K562 (cell line): ENCODE measurements at regions not wholly inside any gene's neighbourhood (a gene's known extent, or its start where the extent isn't known, plus 50 kb on each side); places are given as distances from the start of the nearest gene placed in this dataset.
A peak's percentile ranks its signal among the peaks of the same experiment; 100 is the strongest.

Experiments
- ATAC-seq: fragments of 200-7000 bp; cut with Tn5 transposase; 3 replicates; pipeline ENCODE4 v1.9.1; 2020; ENCODE audit warnings: moderate library complexity
- BruUV-seq: library from RNA; stranded (reverse); fragments of 400-500 nt; replicated peaks from 2 replicates; lab custom pipeline; 2021; lab: Mats Ljungman, UMichigan
- CTCF ChIA-PET: fragments of 300-600 bp; formaldehyde crosslinking; extraction: SDS; loops from one replicate; lab custom pipeline; 2021; ENCODE audit warnings: low intra/inter-chr PET ratio; lab: Yijun Ruan, JAX
- POLR2A ChIA-PET: fragments of 300-600, 350-650 bp; sonication (Branson Sonifier 250); formaldehyde crosslinking; extraction: SDS; loops from one replicate; lab custom pipeline; 2021; ENCODE audit warnings: antibody characterized with exemption, inconsistent platforms; lab: Yijun Ruan, JAX
- DNase-seq, 4 experiments: peaks; one replicate each; pipeline versions ENCODE4 v3.0.0 to v3.0.0-alpha.2; 2011 to 2018; ENCODE audit warnings: low spot score in 3 of 4, mixed read lengths in 3 of 4; ENCODE audit errors: extremely low read depth in 1 of 4
- FAIRE-seq: peaks from 2 replicates; lab custom pipeline; 2011; peaks lifted over from hg19 to GRCh38; lab: Jason Lieb, UNC
- H2AFZ ChIP-seq: 2 replicates; pipeline ENCODE4 v1.6.0; 2011; ENCODE audit warnings: low read depth, low read length, control low read depth, inconsistent platforms
- H3K27ac ChIP-seq: fragments of 200-600 bp; 3 replicates; pipeline ENCODE4 v1.8.0; 2011; ENCODE audit warnings: low read depth, mild to moderate bottlenecking, control low read depth, inconsistent platforms, low read length, moderate library complexity, mixed read lengths; ENCODE audit errors: extremely low read depth
- H3K27me3 ChIP-seq, 2 experiments: fragments of 300-600 bp in 1 of 2; 2 replicates in 1 of 2; 3 replicates in 1 of 2; pipeline versions ENCODE4 v1.6.0 to v1.8.0; 2011; ENCODE audit warnings: inconsistent platforms in 2 of 2, low read length in 2 of 2, mild to moderate bottlenecking in 1 of 2, mixed read lengths in 1 of 2, moderate library complexity in 1 of 2; ENCODE audit not compliant: control insufficient read depth in 2 of 2, insufficient read depth in 2 of 2
- H3K36me3 ChIP-seq: fragments of 300-600 bp; 3 replicates; pipeline ENCODE4 v1.8.0; 2011; ENCODE audit warnings: mild to moderate bottlenecking, low read length, inconsistent platforms; ENCODE audit not compliant: control insufficient read depth, insufficient read depth
- H3K4me1 ChIP-seq, 2 experiments: fragments of 200-600 bp in 1 of 2; replicated peaks in 1 of 2; 2 replicates in 1 of 2; 3 replicates in 1 of 2; pipeline versions ENCODE4 v1.5.1 to v1.8.0; 2011; ENCODE audit warnings: inconsistent platforms in 2 of 2, low read length in 2 of 2, mild to moderate bottlenecking in 1 of 2, mixed read lengths in 1 of 2, moderate library complexity in 1 of 2; ENCODE audit not compliant: control insufficient read depth in 2 of 2, insufficient read depth in 2 of 2
- H3K4me2 ChIP-seq: 2 replicates; pipeline ENCODE4 v1.6.1; 2011; ENCODE audit warnings: low read length, control low read depth, inconsistent platforms, mixed read lengths; ENCODE audit not compliant: insufficient read depth
- H3K4me3 ChIP-seq: fragments of 200-600 bp; sonication (generic), shearing (Covaris generic); 2 replicates; pipeline ENCODE4 v1.5.1; 2016; ENCODE audit warnings: control low read depth, inconsistent platforms
- H3K79me2 ChIP-seq: fragments of 200-600 bp; 3 replicates; pipeline ENCODE4 v1.8.0; 2011; ENCODE audit warnings: low read length, inconsistent platforms; ENCODE audit not compliant: control insufficient read depth, insufficient read depth
- H3K9ac ChIP-seq, 2 experiments: 2 replicates each; pipeline versions ENCODE4 v1.6.0 to v1.6.1; 2011; ENCODE audit warnings: low read depth in 2 of 2, low read length in 2 of 2, control low read depth in 1 of 2, inconsistent platforms in 1 of 2, mild to moderate bottlenecking in 1 of 2, mixed read lengths in 1 of 2; ENCODE audit not compliant: insufficient read depth in 1 of 2
- H3K9me1 ChIP-seq: one replicate; pipeline ENCODE4 v1.6.0; 2011; ENCODE audit warnings: inconsistent platforms, mild to moderate bottlenecking, low read length, moderate library complexity; ENCODE audit not compliant: control insufficient read depth, insufficient read depth
- H3K9me3 ChIP-seq: replicated peaks from 2 replicates; pipeline ENCODE4 v1.5.1; 2011; ENCODE audit warnings: low read depth, low read length, inconsistent platforms; ENCODE audit not compliant: control insufficient read depth, insufficient read depth
- H4K20me1 ChIP-seq: replicated peaks from 2 replicates; pipeline ENCODE4 v1.6.1; 2011; ENCODE audit warnings: low read length, inconsistent platforms, mixed read lengths; ENCODE audit not compliant: control insufficient read depth, insufficient read depth
- ARID3A ChIP-seq: IDR thresholded peaks from 2 replicates; pipeline ENCODE4 v1.6.1; 2012; ENCODE audit warnings: low read depth, low read length, improper control_type of control experiment, borderline replicate concordance
- C11orf30 ChIP-seq: fragments of 450-650 bp; IDR thresholded peaks from 2 replicates; pipeline ENCODE4 v1.6.1; 2016; ENCODE audit warnings: low read depth, mild to moderate bottlenecking
- CREBBP ChIP-seq: IDR thresholded peaks from one replicate; pipeline ENCODE4 v1.6.1; 2012; ENCODE audit warnings: low read depth, mild to moderate bottlenecking, control low read depth, inconsistent platforms, low read length
- NFYB ChIP-seq: IDR thresholded peaks from 2 replicates; pipeline ENCODE4 v1.6.1; 2011; ENCODE audit warnings: mild to moderate bottlenecking, moderate library complexity; ENCODE audit not compliant: insufficient read length; ENCODE audit errors: extremely low read depth
- RBFOX2 ChIP-seq: fragments of 200-400 bp; formaldehyde crosslinking; IDR thresholded peaks from 2 replicates; pipeline ENCODE4 v1.6.1; 2017; ENCODE audit warnings: low read depth, mild to moderate bottlenecking, low read length, moderate library complexity
- VEZF1 ChIP-seq: fragments of 200-800 bp; sonication (Bioruptor generic); IDR thresholded peaks from 2 replicates; pipeline ENCODE4 v1.6.1; 2017; ENCODE audit warnings: missing genetic modification characterization, missing compliant biosample characterization
- ZNF316 ChIP-seq: fragments of 450-650 bp; IDR thresholded peaks from 2 replicates; pipeline ENCODE4 v1.6.1; 2016
- WGBS: fragments of 100-300 bp; shearing (Covaris generic); methylation state at CpG from one replicate; pipeline ENCODE4 v1.1.6; 2016; ENCODE audit warnings: low coverage, mixed read lengths; ENCODE audit not compliant: insufficient coverage; ENCODE audit errors: missing lambda C conversion rate; 5-methylcytosine and 5-hydroxymethylcytosine counted together
- in situ Hi-C: fragments of 300-500 bp; cut with MboI; formaldehyde crosslinking; loops from 4 replicates; pipeline ENCODE4 v1.15.0; 2018; ENCODE audit warnings: inconsistent platforms, mixed read lengths
- intact Hi-C: fragments of 100-400 bp; cut with micrococcal nuclease; formaldehyde crosslinking; loops from 2 replicates; pipeline ENCODE4 v1.14.2; 2022

GRCh38 chr6:8212720-8213434, 110.5 kb upstream of the EEF1E1 start:
- Histone ChIP-seq H3K4me3 (no peak overlapping the region), H3K4me1 (no peaks in the 10 kb centered on the region), H3K4me2 (no peak overlapping the region), H3K27me3 (peaks cover 2 to 15% of the 10 kb centered on the region in 2 experiments; a peak in 3 of 5 replicates), H2AFZ (no peak overlapping the region), H3K79me2 (no peaks in the 10 kb centered on the region), H3K27ac (no peak overlapping the region), H3K36me3 (no peaks in the 10 kb centered on the region), H4K20me1 (no peaks in the 10 kb centered on the region), H3K9ac (no peak overlapping the region), H3K9me3 (no peaks in the 10 kb centered on the region), H3K9me1 (no peaks in the 10 kb centered on the region)
- no peak for TF ChIP-seq CREBBP
- DNase-seq (no peak), FAIRE-seq (no peak), ATAC-seq (no peak)
- WGBS: 0% methylated on average over 2 of the region's 2 CpGs
- intact Hi-C loops: no loop called here
- no TSS peak for BruUV-seq
- in situ Hi-C loops: no loop called here
- CTCF ChIA-PET: no interaction called here
- POLR2A ChIA-PET: interaction anchor here (0.8 kb wide), 1 partner anchor 113 kb away, joined by 3 read pairs; no protein-coding TSS in a partner anchor

- no peak for FAIRE-seq
- TF ChIP-seq VEZF1 (CRISPR knock-in tag) (no peak), C11orf30 (peak; percentile 33; the same call in 1 of the 2 replicates), ZNF316 (peak; percentile 65), ARID3A (no peak), RBFOX2 (no peak), NFYB (no peak)
- H3K4me1 ChIP-seq: no peaks in the 10 kb centered on the region
- in situ Hi-C loops (no loop called here), intact Hi-C loops (no loop called here)
- no peak overlapping the region for H2AFZ ChIP-seq
- peaks cover 6 to 11% of the 10 kb centered on the region in 2 experiments for H3K27me3 ChIP-seq
- no peak overlapping the region for H3K4me2 ChIP-seq
- POLR2A ChIA-PET: no interaction called here
- H3K9me3 ChIP-seq: no peaks in the 10 kb centered on the region
- H3K9ac ChIP-seq: no peak overlapping the region
- no peak for ATAC-seq
- no peaks in the 10 kb centered on the region for H4K20me1 ChIP-seq
- DNase-seq: no peak
- H3K4me3 ChIP-seq: no peak overlapping the region
- H3K36me3 ChIP-seq: no peaks in the 10 kb centered on the region
- H3K9me1 ChIP-seq: no peaks in the 10 kb centered on the region
- no peaks in the 10 kb centered on the region for H3K79me2 ChIP-seq
- no peak overlapping the region for H3K27ac ChIP-seq
- CTCF ChIA-PET: no interaction called here
- BruUV-seq: no TSS peak
- 0% methylated on average over 1 of the region's 1 CpG for WGBS
Observed at GRCh38 chr6:8207869-8208191, 105.5 kb upstream of the EEF1E1 start.
